ENCODE measurements at regions not wholly inside any gene's neighbourhood (a gene's known extent, or its start where the extent isn't known, plus 50 kb on each side); places are given as distances from the start of the nearest gene placed in this dataset.

- H3K27ac Mint-ChIP-seq = no peak overlapping the region
- DNase-seq = no peak
- ChIA-PET POLR2A (no interaction called here), CTCF (no interaction called here)
- H3K36me3 Mint-ChIP-seq (ENCODE audit: low read depth) = no peaks in the 10 kb centered on the region
- H3K4me1 Mint-ChIP-seq = no peaks in the 10 kb centered on the region
- no peaks in the 10 kb centered on the region for H3K27me3 Mint-ChIP-seq
- H3K9me3 Mint-ChIP-seq = no peaks in the 10 kb centered on the region
- no peak overlapping the region for H3K4me3 Mint-ChIP-seq
Measured at GRCh38 chrX:25204182-25204581, 188.4 kb upstream of the ARX start.

- H3K36me3 Mint-ChIP-seq (ENCODE audit: low read depth) = no peaks in the 10 kb centered on the region
- H3K9me3 Mint-ChIP-seq = no peaks in the 10 kb centered on the region
- ChIA-PET POLR2A (no interaction called here), CTCF (no interaction called here)
- no peak overlapping the region for H3K27ac Mint-ChIP-seq
- no peak overlapping the region for H3K4me3 Mint-ChIP-seq
- no peaks in the 10 kb centered on the region for H3K4me1 Mint-ChIP-seq
- DNase-seq = no peak
- no peaks in the 10 kb centered on the region for H3K27me3 Mint-ChIP-seq
Measured at GRCh38 chrX:25202827-25203226, 187.1 kb upstream of the ARX start.

GRCh38 chrX:25198891-25199290 lies 183.1 kb upstream of the ARX start:
- ChIA-PET CTCF (no interaction called here), POLR2A (no interaction called here)
- H3K4me3 Mint-ChIP-seq = no peak overlapping the region
- H3K27ac Mint-ChIP-seq = no peak overlapping the region
- no peaks in the 10 kb centered on the region for H3K36me3 Mint-ChIP-seq (ENCODE audit: low read depth)
- H3K27me3 Mint-ChIP-seq = no peaks in the 10 kb centered on the region
- H3K9me3 Mint-ChIP-seq = no peaks in the 10 kb centered on the region
- H3K4me1 Mint-ChIP-seq = no peaks in the 10 kb centered on the region
- DNase-seq = no peak

GRCh38 chrX:25198253-25198652 lies 182.5 kb upstream of the ARX start:
- H3K4me1 Mint-ChIP-seq = no peaks in the 10 kb centered on the region
- no peak overlapping the region for H3K27ac Mint-ChIP-seq
- ChIA-PET POLR2A (no interaction called here), CTCF (no interaction called here)
- H3K27me3 Mint-ChIP-seq = no peaks in the 10 kb centered on the region
- no peak for DNase-seq
- H3K9me3 Mint-ChIP-seq = no peaks in the 10 kb centered on the region
- no peaks in the 10 kb centered on the region for H3K36me3 Mint-ChIP-seq (ENCODE audit: low read depth)
- H3K4me3 Mint-ChIP-seq = no peak overlapping the region

GRCh38 chrX:25196221-25196620 lies 180.5 kb upstream of the ARX start:
- DNase-seq = no peak
- Mint-ChIP-seq H3K27ac (no peak overlapping the region), H3K4me1 (no peaks in the 10 kb centered on the region), H3K4me3 (no peak overlapping the region), H3K36me3 (ENCODE audit: low read depth) (no peaks in the 10 kb centered on the region), H3K27me3 (no peaks in the 10 kb centered on the region), H3K9me3 (no peaks in the 10 kb centered on the region)
- CTCF ChIA-PET = no interaction called here
- POLR2A ChIA-PET = no interaction called here

- POLR2A ChIA-PET = no interaction called here
- no peaks in the 10 kb centered on the region for H3K36me3 Mint-ChIP-seq (ENCODE audit: low read depth)
- no peaks in the 10 kb centered on the region for H3K27me3 Mint-ChIP-seq
- H3K27ac Mint-ChIP-seq = no peak overlapping the region
- no peak for DNase-seq
- H3K4me1 Mint-ChIP-seq = no peaks in the 10 kb centered on the region
- CTCF ChIA-PET = no interaction called here
- H3K4me3 Mint-ChIP-seq = no peak overlapping the region
- H3K9me3 Mint-ChIP-seq = no peaks in the 10 kb centered on the region
Measured at GRCh38 chrX:25191403-25191802, 175.6 kb upstream of the ARX start.

GRCh38 chrX:25181775-25182174 lies 166.0 kb upstream of the ARX start:
- H3K36me3 Mint-ChIP-seq (ENCODE audit: low read depth) = no peaks in the 10 kb centered on the region
- ChIA-PET POLR2A (no interaction called here), CTCF (no interaction called here)
- H3K27me3 Mint-ChIP-seq = peaks cover 7% of the 10 kb centered on the region
- no peak overlapping the region for H3K4me3 Mint-ChIP-seq
- no peak for DNase-seq
- no peaks in the 10 kb centered on the region for H3K4me1 Mint-ChIP-seq
- no peaks in the 10 kb centered on the region for H3K9me3 Mint-ChIP-seq
- H3K27ac Mint-ChIP-seq = no peak overlapping the region

GRCh38 chrX:25180242-25180641 lies 164.5 kb upstream of the ARX start:
- CTCF ChIA-PET = no interaction called here

GRCh38 chrX:25178555-25178954 lies 162.8 kb upstream of the ARX start:
- no peaks in the 10 kb centered on the region for H3K36me3 Mint-ChIP-seq (ENCODE audit: low read depth)
- no peaks in the 10 kb centered on the region for H3K4me1 Mint-ChIP-seq
- H3K4me3 Mint-ChIP-seq = no peak overlapping the region
- H3K27ac Mint-ChIP-seq = no peak overlapping the region
- no peak for DNase-seq
- ChIA-PET POLR2A (no interaction called here), CTCF (no interaction called here)
- no peaks in the 10 kb centered on the region for H3K9me3 Mint-ChIP-seq
- H3K27me3 Mint-ChIP-seq = peaks cover 7% of the 10 kb centered on the region

More at GRCh38 chrX:25180242-25180641, 164.5 kb upstream of the ARX start:
- Mint-ChIP-seq H3K36me3 (ENCODE audit: low read depth) (no peaks in the 10 kb centered on the region), H3K27ac (no peak overlapping the region), H3K27me3 (peaks cover 7% of the 10 kb centered on the region), H3K4me1 (no peaks in the 10 kb centered on the region), H3K9me3 (no peaks in the 10 kb centered on the region), H3K4me3 (no peak overlapping the region)
- POLR2A ChIA-PET = no interaction called here
- no peak for DNase-seq

DNA sequence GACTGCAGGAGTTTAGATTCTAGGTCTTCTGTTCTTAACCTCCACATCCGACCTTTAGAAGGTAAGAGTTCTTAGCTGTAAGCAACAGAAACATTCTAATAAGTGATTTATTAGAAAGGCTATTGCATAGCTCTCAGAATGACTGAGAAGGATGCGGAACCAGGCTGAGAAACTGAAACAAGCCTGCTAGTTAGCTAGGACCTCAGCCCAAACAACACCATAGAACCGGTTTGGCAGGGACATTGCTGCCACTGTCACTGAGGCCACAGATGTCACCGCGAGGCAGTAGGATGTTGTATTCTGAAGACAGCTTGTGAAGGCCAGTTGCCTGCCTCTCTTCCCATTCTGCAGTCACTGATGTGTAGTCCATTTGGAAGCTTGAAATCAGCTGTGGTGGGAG lies 160.0 kb upstream of the ARX start:
- Mint-ChIP-seq H3K27ac (no peak overlapping the region), H3K4me3 (no peak overlapping the region), H3K36me3 (ENCODE audit: low read depth) (no peaks in the 10 kb centered on the region), H3K9me3 (no peaks in the 10 kb centered on the region), H3K4me1 (no peaks in the 10 kb centered on the region), H3K27me3 (peaks cover 7% of the 10 kb centered on the region)
- CTCF ChIA-PET = interaction anchor here (2.0 kb wide), 1 partner anchor 10 kb away, joined by 5 read pairs; no protein-coding TSS in a partner anchor
- no peak for DNase-seq
- POLR2A ChIA-PET = no interaction called here

DNA sequence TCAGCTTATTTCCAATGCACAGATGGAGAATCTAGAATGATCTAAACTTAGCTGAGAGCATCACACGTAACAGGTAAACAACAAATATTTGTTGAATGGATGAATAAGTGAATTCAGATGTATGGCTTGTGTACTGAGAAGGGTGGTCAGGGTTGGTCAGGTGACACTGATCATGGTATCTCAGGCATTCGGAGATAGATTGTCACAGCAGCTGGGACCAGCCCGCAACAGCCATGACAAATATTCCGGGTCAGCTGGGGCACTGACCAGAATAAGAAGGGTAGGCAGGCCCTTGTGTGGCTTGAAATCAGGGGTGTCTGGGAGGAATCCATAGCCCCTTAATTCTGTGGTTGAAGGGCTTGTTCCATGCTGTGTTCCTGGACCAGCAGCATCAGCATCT lies 159.4 kb upstream of the ARX start:
- POLR2A ChIA-PET = no interaction called here
- no peaks in the 10 kb centered on the region for H3K4me1 Mint-ChIP-seq
- CTCF ChIA-PET = interaction anchor here (2.0 kb wide), 1 partner anchor 9 kb away, joined by 5 read pairs; no protein-coding TSS in a partner anchor
- no peaks in the 10 kb centered on the region for H3K9me3 Mint-ChIP-seq
- no peak overlapping the region for H3K27ac Mint-ChIP-seq
- peaks cover 4% of the 10 kb centered on the region for H3K27me3 Mint-ChIP-seq
- H3K4me3 Mint-ChIP-seq = no peak overlapping the region
- no peaks in the 10 kb centered on the region for H3K36me3 Mint-ChIP-seq (ENCODE audit: low read depth)
- DNase-seq = no peak

GRCh38 chrX:25166546-25166945 lies 150.8 kb upstream of the ARX start:
- CTCF ChIA-PET = interaction anchor here (0.5 to 0.7 kb wide), 2 partner anchors 21 to 34 kb away, joined by 3 read pairs; no protein-coding TSS in a partner anchor
- no peaks in the 10 kb centered on the region for H3K9me3 Mint-ChIP-seq
- H3K27me3 Mint-ChIP-seq = peaks cover 9% of the 10 kb centered on the region
- no peak for DNase-seq
- POLR2A ChIA-PET = no interaction called here
- H3K4me1 Mint-ChIP-seq = no peaks in the 10 kb centered on the region
- H3K27ac Mint-ChIP-seq = no peak overlapping the region
- no peak overlapping the region for H3K4me3 Mint-ChIP-seq
- no peaks in the 10 kb centered on the region for H3K36me3 Mint-ChIP-seq (ENCODE audit: low read depth)

GRCh38 chrX:25166145-25166544 lies 150.4 kb upstream of the ARX start:
- H3K4me3 Mint-ChIP-seq = no peak overlapping the region
- H3K4me1 Mint-ChIP-seq = no peaks in the 10 kb centered on the region
- ChIA-PET POLR2A (no interaction called here), CTCF (interaction anchor here (0.7 to 1.0 kb wide), 2 partner anchors 9 to 21 kb away, joined by 3 to 5 read pairs; no protein-coding TSS in a partner anchor)
- H3K27me3 Mint-ChIP-seq = peaks cover 9% of the 10 kb centered on the region
- H3K9me3 Mint-ChIP-seq = no peaks in the 10 kb centered on the region
- H3K27ac Mint-ChIP-seq = no peak overlapping the region
- no peaks in the 10 kb centered on the region for H3K36me3 Mint-ChIP-seq (ENCODE audit: low read depth)
- DNase-seq = no peak

- ChIA-PET POLR2A (no interaction called here), CTCF (no interaction called here)
- H3K36me3 Mint-ChIP-seq (ENCODE audit: low read depth) = no peaks in the 10 kb centered on the region
- no peaks in the 10 kb centered on the region for H3K4me1 Mint-ChIP-seq
- peaks cover 13% of the 10 kb centered on the region for H3K27me3 Mint-ChIP-seq
- no peaks in the 10 kb centered on the region for H3K9me3 Mint-ChIP-seq
- DNase-seq = no peak
- H3K4me3 Mint-ChIP-seq = no peak overlapping the region
- no peak overlapping the region for H3K27ac Mint-ChIP-seq
Measured at GRCh38 chrX:25158635-25159034, 142.9 kb upstream of the ARX start.

- Mint-ChIP-seq H3K36me3 (ENCODE audit: low read depth) (no peaks in the 10 kb centered on the region), H3K27me3 (peaks cover 8% of the 10 kb centered on the region), H3K4me3 (no peak overlapping the region), H3K9me3 (no peaks in the 10 kb centered on the region), H3K4me1 (no peaks in the 10 kb centered on the region), H3K27ac (no peak overlapping the region)
- ChIA-PET POLR2A (no interaction called here), CTCF (no interaction called here)
- DNase-seq = no peak
Measured at GRCh38 chrX:25156832-25157231, 141.1 kb upstream of the ARX start.
